Hepatic stellate cell (primary cell): ENCODE measurements at regions not wholly inside any gene's neighbourhood (a gene's known extent, or its start where the extent isn't known, plus 50 kb on each side); places are given as distances from the start of the nearest gene placed in this dataset.
"Not testable (repeated sequence)": the region's sequence is repeated elsewhere in the genome, so short reads cannot be mapped to it uniquely, and the experiment has no call there.

ENCODE experiments used
- DNase-seq: peaks from one replicate; pipeline ENCODE4 v3.0.0; 2011; ENCODE audit warnings: low spot score

GRCh38 chr4:176571206-176571605, 221.5 kb downstream of the VEGFC start:
- DNase-seq, result no peak

GRCh38 chr4:176575141-176575730, 217.5 kb downstream of the VEGFC start:
- DNase-seq, result peak; percentile 2

GRCh38 chr4:176579226-176579625, 213.5 kb downstream of the VEGFC start:
- DNase-seq, result no peak

- DNase-seq, result no peak
Measured at GRCh38 chr4:176583278-176583677, 209.4 kb downstream of the VEGFC start.

- peak; percentile 2 for DNase-seq
Measured at GRCh38 chr4:176584031-176584606, 208.6 kb downstream of the VEGFC start.

- peak; percentile 3 for DNase-seq
Measured at GRCh38 chr4:176587920-176588319, 204.8 kb downstream of the VEGFC start.

GRCh38 chr4:176588436-176588835, 204.3 kb downstream of the VEGFC start:
- DNase-seq, result no peak

- DNase-seq, result no peak
Measured at GRCh38 chr4:176592976-176593670, 199.6 kb downstream of the VEGFC start.

GRCh38 chr4:176593943-176594342, 198.8 kb downstream of the VEGFC start:
- no peak for DNase-seq

- DNase-seq, result no peak
Measured at GRCh38 chr4:176595257-176595656, 197.5 kb downstream of the VEGFC start.

GRCh38 chr4:176601124-176601523, 191.6 kb downstream of the VEGFC start:
- no peak for DNase-seq

- no peak for DNase-seq
Measured at GRCh38 chr4:176607807-176608206, 184.9 kb downstream of the VEGFC start.

- DNase-seq, result no peak
Measured at GRCh38 chr4:176608346-176608745, 184.4 kb downstream of the VEGFC start.

GRCh38 chr4:176610594-176610993, 182.1 kb downstream of the VEGFC start:
- DNase-seq, result no peak

- DNase-seq, result no peak
Measured at GRCh38 chr4:176611381-176611780, 181.3 kb downstream of the VEGFC start.

GRCh38 chr4:176611951-176612350, 180.8 kb downstream of the VEGFC start:
- no peak for DNase-seq

- DNase-seq, result no peak
Measured at GRCh38 chr4:176614793-176615192, 177.9 kb downstream of the VEGFC start.

GRCh38 chr4:176616151-176616550, 176.6 kb downstream of the VEGFC start:
- no peak for DNase-seq

GRCh38 chr4:176618138-176618537, 174.6 kb downstream of the VEGFC start:
- no peak for DNase-seq

GRCh38 chr4:176619430-176619829, 173.3 kb downstream of the VEGFC start:
- DNase-seq, result no peak

GRCh38 chr4:176622251-176622948, 170.3 kb downstream of the VEGFC start:
- peak; percentile 29 for DNase-seq

- DNase-seq, result not testable (repeated sequence)
Measured at GRCh38 chr4:176624983-176625610, 167.6 kb downstream of the VEGFC start.
